HEK293T (cell line): ENCODE measurements at regions not wholly inside any gene's neighbourhood (a gene's known extent, or its start where the extent isn't known, plus 50 kb on each side); places are given as distances from the start of the nearest gene placed in this dataset.

Experiments used
- CTCF ChIA-PET: fragments of 350-600 bp; formaldehyde crosslinking; extraction: SDS; loops from one replicate; lab custom pipeline; 2021; ENCODE audit warnings: antibody characterized with exemption, inconsistent platforms; lab: Yijun Ruan, JAX
- POLR2A ChIA-PET: fragments of 350-600 bp; formaldehyde crosslinking; extraction: SDS; loops from one replicate; lab custom pipeline; 2020; ENCODE audit warnings: antibody characterized with exemption, inconsistent platforms; lab: Yijun Ruan, JAX
- DNase-seq: peaks from one replicate; pipeline ENCODE4 v3.0.0; 2012; ENCODE audit warnings: mixed read lengths; ENCODE audit errors: extremely low spot score
- ARNT ChIP-seq: fragments of 450-650 bp; IDR thresholded peaks from 2 replicates; pipeline ENCODE4 v1.6.1; 2017; ENCODE audit warnings: mild to moderate bottlenecking
- BHLHE40 ChIP-seq: fragments of 450-650 bp; IDR thresholded peaks from 2 replicates; pipeline ENCODE4 v1.6.1; 2016; ENCODE audit warnings: mild to moderate bottlenecking, moderate library complexity, borderline replicate concordance
- CTBP1 ChIP-seq: fragments of 450-650 bp; IDR thresholded peaks from 2 replicates; pipeline ENCODE4 v1.6.1; 2016; ENCODE audit warnings: borderline replicate concordance
- ELF4 ChIP-seq: fragments of 450-650 bp; IDR thresholded peaks from 2 replicates; pipeline ENCODE4 v1.6.1; 2017; ENCODE audit warnings: antibody characterized with exemption
- FOXA1 ChIP-seq: fragments of 450-650 bp; IDR thresholded peaks from 2 replicates; pipeline ENCODE4 v1.6.1; 2016; ENCODE audit warnings: mild to moderate bottlenecking
- FOXK2 ChIP-seq: fragments of 450-650 bp; IDR thresholded peaks from 2 replicates; pipeline ENCODE4 v1.6.1; 2016; ENCODE audit warnings: mild to moderate bottlenecking
- FOXM1 ChIP-seq: fragments of 450-650 bp; IDR thresholded peaks from 2 replicates; pipeline ENCODE4 v1.6.1; 2017; ENCODE audit warnings: mild to moderate bottlenecking, borderline replicate concordance
- HDGF ChIP-seq: fragments of 450-650 bp; IDR thresholded peaks from 2 replicates; pipeline ENCODE4 v1.6.1; 2017; ENCODE audit warnings: antibody characterized with exemption, borderline replicate concordance
- L3MBTL2 ChIP-seq: fragments of 450-650 bp; conservative IDR thresholded peaks from 2 replicates; pipeline ENCODE4 v1.6.1; 2016; ENCODE audit warnings: mild to moderate bottlenecking
- LEF1 ChIP-seq: fragments of 450-650 bp; IDR thresholded peaks from 2 replicates; pipeline ENCODE4 v1.6.1; 2017; ENCODE audit warnings: mild to moderate bottlenecking, borderline replicate concordance
- NFRKB ChIP-seq: fragments of 450-650 bp; IDR thresholded peaks from 2 replicates; pipeline ENCODE4 v1.6.1; 2016; ENCODE audit warnings: mild to moderate bottlenecking, moderate library complexity
- PKNOX1 ChIP-seq: fragments of 450-650 bp; IDR thresholded peaks from 2 replicates; pipeline ENCODE4 v1.6.1; 2016
- SP1 ChIP-seq: fragments of 450-650 bp; IDR thresholded peaks from 2 replicates; pipeline ENCODE4 v1.6.1; 2017
- SUZ12 ChIP-seq: fragments of 450-650 bp; IDR thresholded peaks from 2 replicates; pipeline ENCODE4 v1.6.1; 2016; ENCODE audit warnings: mild to moderate bottlenecking
- TARDBP ChIP-seq: fragments of 450-650 bp; IDR thresholded peaks from 2 replicates; pipeline ENCODE4 v1.6.1; 2016
- ZNF384 ChIP-seq: fragments of 450-650 bp; IDR thresholded peaks from 2 replicates; pipeline ENCODE4 v1.6.1; 2016

- DNase-seq = no peak
- ChIA-PET POLR2A (no interaction called here), CTCF (no interaction called here)
- TF ChIP-seq LEF1 = no peak
- no peak for TF ChIP-seq SP1
- no peak for TF ChIP-seq HDGF
Observed at GRCh38 chr12:16474801-16475200, 127.4 kb downstream of the MGST1 start.

GRCh38 chr12:16475521-16475920, 128.1 kb downstream of the MGST1 start:
- CTCF ChIA-PET = no interaction called here
- no peak for DNase-seq
- POLR2A ChIA-PET = no interaction called here
- no peak for TF ChIP-seq NFRKB
- TF ChIP-seq BHLHE40 = no peak
- no peak for TF ChIP-seq CTBP1
- TF ChIP-seq ARNT = no peak

- ChIA-PET CTCF (no interaction called here), POLR2A (no interaction called here)
- no peak for TF ChIP-seq SP1
- no peak for TF ChIP-seq ZNF384
- TF ChIP-seq NFRKB = no peak
- no peak for TF ChIP-seq FOXM1
- TF ChIP-seq PKNOX1 = no peak
- no peak for TF ChIP-seq ARNT
- TF ChIP-seq FOXK2 = no peak
- no peak for TF ChIP-seq ELF4
- TF ChIP-seq LEF1 = no peak
- no peak for TF ChIP-seq TARDBP
- TF ChIP-seq HDGF = no peak
- no peak for TF ChIP-seq L3MBTL2
- TF ChIP-seq FOXA1 = no peak
- no peak for TF ChIP-seq CTBP1
- no peak for TF ChIP-seq SUZ12
- DNase-seq = no peak
Observed at GRCh38 chr12:16482726-16483125, 123.2 kb downstream of the LMO3 start.

- ChIA-PET CTCF (interaction anchor here (0.6 kb wide), 1 partner anchor 41 kb away, joined by 3 read pairs; no protein-coding TSS in a partner anchor), POLR2A (no interaction called here)
- DNase-seq = no peak
- no peak for TF ChIP-seq FOXA1
- no peak for TF ChIP-seq CTBP1
- TF ChIP-seq NFRKB = no peak
- TF ChIP-seq FOXK2 = no peak
- no peak for TF ChIP-seq ZNF384
- TF ChIP-seq PKNOX1 = no peak
- TF ChIP-seq HDGF = no peak
- no peak for TF ChIP-seq LEF1
- no peak for TF ChIP-seq FOXM1
- no peak for TF ChIP-seq L3MBTL2
- TF ChIP-seq SUZ12 = no peak
- no peak for TF ChIP-seq BHLHE40
Observed at GRCh38 chr12:16492240-16492639, 113.7 kb downstream of the LMO3 start.

GRCh38 chr12:16492820-16493797, 112.9 kb downstream of the LMO3 start:
- POLR2A ChIA-PET = no interaction called here
- no peak for DNase-seq
- CTCF ChIA-PET = no interaction called here
- TF ChIP-seq FOXM1 (no peak), SUZ12 (no peak), ZNF384 (no peak), FOXK2 (no peak), ELF4 (no peak), ARNT (no peak), TARDBP (no peak), SP1 (no peak), BHLHE40 (no peak), FOXA1 (no peak), CTBP1 (no peak), HDGF (no peak), PKNOX1 (no peak), NFRKB (no peak), L3MBTL2 (no peak), LEF1 (no peak)

GRCh38 chr12:16495196-16495595, 110.8 kb downstream of the LMO3 start:
- ChIA-PET POLR2A (no interaction called here), CTCF (no interaction called here)
- DNase-seq = no peak
- TF ChIP-seq FOXA1 (no peak), ELF4 (no peak), PKNOX1 (no peak), BHLHE40 (no peak), ZNF384 (no peak), TARDBP (no peak), LEF1 (no peak), NFRKB (no peak), ARNT (no peak), FOXM1 (no peak), FOXK2 (no peak), HDGF (no peak), L3MBTL2 (no peak), SUZ12 (no peak), CTBP1 (no peak), SP1 (no peak)
